GM23338 (cell line): ENCODE measurements at regions not wholly inside any gene's neighbourhood (a gene's known extent, or its start where the extent isn't known, plus 50 kb on each side); places are given as distances from the start of the nearest gene placed in this dataset.

Source experiments
- ATAC-seq: fragments of 200-7000 bp; cut with Tn5 transposase; 3 replicates; pipeline ENCODE4 v1.9.1; 2020
- DNase-seq: peaks from one replicate; pipeline ENCODE4 v3.0.0-alpha.2; 2015; ENCODE audit warnings: low spot score
- H2AFZ ChIP-seq: fragments of 200-600 bp; sonication (generic); 2 replicates; pipeline ENCODE4 v1.8.0; 2016; ENCODE audit warnings: antibody characterized with exemption, mild to moderate bottlenecking, moderate library complexity
- H3F3A ChIP-seq: fragments of 200-600 bp; sonication (generic); replicated peaks from 2 replicates; pipeline ENCODE4 v1.8.0; 2017; ENCODE audit warnings: antibody characterized with exemption, mixed run types, low read depth
- H3K27ac ChIP-seq: fragments of 200-600 bp; sonication (generic); 2 replicates; pipeline ENCODE4 v1.6.1; 2016; ENCODE audit warnings: low read depth
- H3K27me3 ChIP-seq: fragments of 200-600 bp; sonication (generic); 2 replicates; pipeline ENCODE4 v1.8.0; 2016; ENCODE audit warnings: mild to moderate bottlenecking, mixed run types, moderate library complexity; ENCODE audit not compliant: insufficient read depth
- H3K36me3 ChIP-seq: fragments of 200-600 bp; sonication (generic); 2 replicates; pipeline ENCODE4 v1.8.0; 2016; ENCODE audit warnings: mild to moderate bottlenecking; ENCODE audit not compliant: insufficient read depth
- H3K4me1 ChIP-seq: fragments of 200-600 bp; sonication (generic); 2 replicates; pipeline ENCODE4 v1.8.0; 2016; ENCODE audit warnings: mild to moderate bottlenecking, moderate library complexity; ENCODE audit not compliant: insufficient read depth
- H3K4me2 ChIP-seq: fragments of 200-600 bp; sonication (generic); 2 replicates; pipeline ENCODE4 v1.7.1; 2017; ENCODE audit warnings: mixed run types
- H3K4me3 ChIP-seq: fragments of 200-600 bp; sonication (generic); 2 replicates; pipeline ENCODE4 v1.6.1; 2016; ENCODE audit warnings: mixed run types
- H3K79me2 ChIP-seq: fragments of 200-600 bp; sonication (generic); replicated peaks from 2 replicates; pipeline ENCODE4 v1.8.0; 2017; ENCODE audit warnings: mild to moderate bottlenecking; ENCODE audit not compliant: insufficient read depth
- H3K9me2 ChIP-seq: fragments of 200-600 bp; sonication (generic); 2 replicates; pipeline ENCODE4 v1.8.0; 2017; ENCODE audit not compliant: insufficient read depth
- H4K20me1 ChIP-seq: fragments of 200-600 bp; sonication (generic); replicated peaks from 2 replicates; pipeline ENCODE4 v1.8.0; 2017; ENCODE audit warnings: mild to moderate bottlenecking; ENCODE audit not compliant: insufficient read depth
- H3K27ac Mint-ChIP-seq: 2 replicates; pipeline ENCODE4 v1.8.0; 2020; ENCODE audit warnings: inconsistent platforms, mild to moderate bottlenecking, moderate library complexity, mixed read lengths
- H3K27me3 Mint-ChIP-seq: 3 replicates; pipeline ENCODE4 v1.8.0; 2022; ENCODE audit warnings: low read depth, mild to moderate bottlenecking, moderate library complexity, mixed read lengths, inconsistent platforms; ENCODE audit not compliant: insufficient read depth, poor library complexity
- H3K36me3 Mint-ChIP-seq: 3 replicates; pipeline ENCODE4 v1.8.0; 2021; ENCODE audit warnings: low read depth, mild to moderate bottlenecking, inconsistent platforms, moderate library complexity, mixed read lengths
- H3K4me1 Mint-ChIP-seq: 3 replicates; pipeline ENCODE4 v1.8.0; 2020; ENCODE audit warnings: mild to moderate bottlenecking, inconsistent platforms, mixed read lengths
- H3K4me3 Mint-ChIP-seq: 3 replicates; pipeline ENCODE4 v1.8.0; 2021; ENCODE audit warnings: moderate library complexity, mild to moderate bottlenecking, inconsistent platforms, mixed read lengths
- H3K9me3 Mint-ChIP-seq: 3 replicates; pipeline ENCODE4 v1.8.0; 2020; ENCODE audit warnings: moderate library complexity, mild to moderate bottlenecking, inconsistent platforms, mixed read lengths
- CREB1 ChIP-seq: fragments of 250-450 bp; sonication (Bioruptor Pico); IDR thresholded peaks from 2 replicates; pipeline ENCODE4 v1.5.0; 2020; ENCODE audit warnings: low read depth, mild to moderate bottlenecking, moderate library complexity
- EZH2phosphoT487 ChIP-seq: fragments of 200-600 bp; sonication (generic); IDR thresholded peaks from one replicate; pipeline ENCODE4 v1.8.1; 2018; ENCODE audit warnings: antibody characterized with exemption; ENCODE audit not compliant: unreplicated experiment
- NANOG ChIP-seq: IDR thresholded peaks from 2 replicates; pipeline ENCODE4 v1.6.1; 2016; ENCODE audit warnings: antibody characterized with exemption, borderline replicate concordance
- STAT1 ChIP-seq: IDR thresholded peaks from one replicate; pipeline ENCODE4 v1.6.1; 2016; ENCODE audit warnings: antibody characterized with exemption; ENCODE audit not compliant: unreplicated experiment
- ZNF331 ChIP-seq: fragments of 250-450 bp; sonication (Bioruptor Pico); IDR thresholded peaks from 2 replicates; pipeline ENCODE4 v1.5.0; 2020; ENCODE audit warnings: low read depth, mild to moderate bottlenecking, moderate library complexity
- TF ChIP-seq, protein P1 (sequence below): fragments of 250-450 bp; sonication (Bioruptor Pico); IDR thresholded peaks from 2 replicates; pipeline ENCODE4 v1.5.0; 2020; ENCODE audit warnings: mild to moderate bottlenecking, moderate library complexity
- TF ChIP-seq, protein P2 (sequence below): IDR thresholded peaks from 2 replicates; pipeline ENCODE4 v1.6.1; 2016; ENCODE audit warnings: antibody characterized with exemption
- TF ChIP-seq, protein P3 (sequence below), 2 experiments: fragments of 200-600 bp in 1 of 2; sonication (generic) in 1 of 2; conservative IDR thresholded peaks; 2 replicates each; pipeline versions ENCODE4 v1.5.1 to v1.6.1; 2016 to 2017; ENCODE audit warnings: antibody characterized with exemption in 2 of 2, low read depth in 2 of 2, mild to moderate bottlenecking in 2 of 2, moderate library complexity in 1 of 2

DNA sequence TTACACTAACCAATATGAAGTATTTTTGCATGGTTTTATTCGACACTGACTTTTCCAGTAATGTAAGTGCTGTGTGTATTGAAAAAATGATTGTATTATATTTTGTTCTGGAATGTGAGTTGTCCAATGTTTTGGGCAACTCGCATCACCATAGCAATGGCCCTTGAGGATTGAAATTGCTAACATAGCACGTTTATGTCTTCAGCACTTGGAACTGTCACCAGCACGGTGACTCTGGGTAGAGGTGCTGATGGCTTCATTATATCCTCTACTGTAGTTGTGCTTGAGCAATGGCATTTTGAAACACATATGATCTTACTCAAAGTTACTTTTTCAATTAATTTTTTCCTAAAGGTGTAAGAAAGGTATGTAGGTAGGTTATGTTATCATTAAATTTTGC lies 271.5 kb downstream of the ACTR3 start (continued):
- TF ChIP-seq, protein P1, sequence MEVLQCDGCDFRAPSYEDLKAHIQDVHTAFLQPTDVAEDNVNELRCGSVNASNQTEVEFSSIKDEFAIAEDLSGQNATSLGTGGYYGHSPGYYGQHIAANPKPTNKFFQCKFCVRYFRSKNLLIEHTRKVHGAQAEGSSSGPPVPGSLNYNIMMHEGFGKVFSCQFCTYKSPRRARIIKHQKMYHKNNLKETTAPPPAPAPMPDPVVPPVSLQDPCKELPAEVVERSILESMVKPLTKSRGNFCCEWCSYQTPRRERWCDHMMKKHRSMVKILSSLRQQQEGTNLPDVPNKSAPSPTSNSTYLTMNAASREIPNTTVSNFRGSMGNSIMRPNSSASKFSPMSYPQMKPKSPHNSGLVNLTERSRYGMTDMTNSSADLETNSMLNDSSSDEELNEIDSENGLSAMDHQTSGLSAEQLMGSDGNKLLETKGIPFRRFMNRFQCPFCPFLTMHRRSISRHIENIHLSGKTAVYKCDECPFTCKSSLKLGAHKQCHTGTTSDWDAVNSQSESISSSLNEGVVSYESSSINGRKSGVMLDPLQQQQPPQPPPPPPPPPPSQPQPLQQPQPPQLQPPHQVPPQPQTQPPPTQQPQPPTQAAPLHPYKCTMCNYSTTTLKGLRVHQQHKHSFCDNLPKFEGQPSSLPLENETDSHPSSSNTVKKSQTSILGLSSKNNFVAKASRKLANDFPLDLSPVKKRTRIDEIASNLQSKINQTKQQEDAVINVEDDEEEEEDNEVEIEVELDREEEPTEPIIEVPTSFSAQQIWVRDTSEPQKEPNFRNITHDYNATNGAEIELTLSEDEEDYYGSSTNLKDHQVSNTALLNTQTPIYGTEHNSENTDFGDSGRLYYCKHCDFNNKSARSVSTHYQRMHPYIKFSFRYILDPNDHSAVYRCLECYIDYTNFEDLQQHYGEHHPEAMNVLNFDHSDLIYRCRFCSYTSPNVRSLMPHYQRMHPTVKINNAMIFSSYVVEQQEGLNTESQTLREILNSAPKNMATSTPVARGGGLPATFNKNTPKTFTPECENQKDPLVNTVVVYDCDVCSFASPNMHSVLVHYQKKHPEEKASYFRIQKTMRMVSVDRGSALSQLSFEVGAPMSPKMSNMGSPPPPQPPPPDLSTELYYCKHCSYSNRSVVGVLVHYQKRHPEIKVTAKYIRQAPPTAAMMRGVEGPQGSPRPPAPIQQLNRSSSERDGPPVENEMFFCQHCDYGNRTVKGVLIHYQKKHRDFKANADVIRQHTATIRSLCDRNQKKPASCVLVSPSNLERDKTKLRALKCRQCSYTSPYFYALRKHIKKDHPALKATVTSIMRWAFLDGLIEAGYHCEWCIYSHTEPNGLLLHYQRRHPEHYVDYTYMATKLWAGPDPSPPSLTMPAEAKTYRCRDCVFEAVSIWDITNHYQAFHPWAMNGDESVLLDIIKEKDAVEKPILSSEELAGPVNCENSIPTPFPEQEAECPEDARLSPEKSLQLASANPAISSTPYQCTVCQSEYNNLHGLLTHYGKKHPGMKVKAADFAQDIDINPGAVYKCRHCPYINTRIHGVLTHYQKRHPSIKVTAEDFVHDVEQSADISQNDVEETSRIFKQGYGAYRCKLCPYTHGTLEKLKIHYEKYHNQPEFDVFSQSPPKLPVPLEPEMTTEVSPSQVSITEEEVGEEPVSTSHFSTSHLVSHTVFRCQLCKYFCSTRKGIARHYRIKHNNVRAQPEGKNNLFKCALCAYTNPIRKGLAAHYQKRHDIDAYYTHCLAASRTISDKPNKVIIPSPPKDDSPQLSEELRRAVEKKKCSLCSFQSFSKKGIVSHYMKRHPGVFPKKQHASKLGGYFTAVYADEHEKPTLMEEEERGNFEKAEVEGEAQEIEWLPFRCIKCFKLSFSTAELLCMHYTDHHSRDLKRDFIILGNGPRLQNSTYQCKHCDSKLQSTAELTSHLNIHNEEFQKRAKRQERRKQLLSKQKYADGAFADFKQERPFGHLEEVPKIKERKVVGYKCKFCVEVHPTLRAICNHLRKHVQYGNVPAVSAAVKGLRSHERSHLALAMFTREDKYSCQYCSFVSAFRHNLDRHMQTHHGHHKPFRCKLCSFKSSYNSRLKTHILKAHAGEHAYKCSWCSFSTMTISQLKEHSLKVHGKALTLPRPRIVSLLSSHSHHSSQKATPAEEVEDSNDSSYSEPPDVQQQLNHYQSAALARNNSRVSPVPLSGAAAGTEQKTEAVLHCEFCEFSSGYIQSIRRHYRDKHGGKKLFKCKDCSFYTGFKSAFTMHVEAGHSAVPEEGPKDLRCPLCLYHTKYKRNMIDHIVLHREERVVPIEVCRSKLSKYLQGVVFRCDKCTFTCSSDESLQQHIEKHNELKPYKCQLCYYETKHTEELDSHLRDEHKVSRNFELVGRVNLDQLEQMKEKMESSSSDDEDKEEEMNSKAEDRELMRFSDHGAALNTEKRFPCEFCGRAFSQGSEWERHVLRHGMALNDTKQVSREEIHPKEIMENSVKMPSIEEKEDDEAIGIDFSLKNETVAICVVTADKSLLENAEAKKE = no peak
- TF ChIP-seq ZNF331 (CRISPR knock-in tag) = no peak
- TF ChIP-seq STAT1 = no peak

DNA sequence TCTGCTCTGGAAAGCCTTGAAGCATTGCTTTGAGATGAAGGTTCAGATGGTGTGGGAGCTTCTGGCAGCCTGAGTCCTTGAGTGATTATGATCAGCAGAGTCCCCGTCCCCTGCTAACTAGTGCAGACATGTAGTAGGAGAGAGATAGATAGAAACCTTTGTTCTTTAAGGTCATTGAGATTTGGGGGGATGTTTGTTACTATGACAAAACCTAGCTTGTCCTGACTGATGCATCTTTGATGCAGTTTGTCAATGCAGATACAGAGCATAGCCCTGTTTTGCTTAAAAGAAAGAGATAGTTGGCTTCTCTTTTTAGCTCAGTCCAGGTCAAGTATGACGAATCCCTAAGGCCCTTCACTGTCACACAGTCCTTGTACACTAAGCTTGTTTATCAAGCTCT lies 274.6 kb upstream of the DPP10 start:
- no peak overlapping the region for H2AFZ ChIP-seq
- H3K27ac ChIP-seq = no peak overlapping the region
- H4K20me1 ChIP-seq = no peaks in the 10 kb centered on the region
- no peaks in the 10 kb centered on the region for H3K79me2 ChIP-seq
- ATAC-seq (no peak), DNase-seq (no peak)
- H3K4me2 ChIP-seq = no peak overlapping the region
- H3K4me3 ChIP-seq = no peak overlapping the region
- H3K4me1 ChIP-seq = no peaks in the 10 kb centered on the region
- Mint-ChIP-seq H3K4me3 (no peak overlapping the region), H3K9me3 (peaks cover 45% of the 10 kb centered on the region), H3K27me3 (no peaks in the 10 kb centered on the region), H3K27ac (no peak overlapping the region), H3K36me3 (no peaks in the 10 kb centered on the region), H3K4me1 (no peaks in the 10 kb centered on the region)
- no peaks in the 10 kb centered on the region; the same call in 1 of the 2 replicates for H3K9me2 ChIP-seq
- H3F3A ChIP-seq = no peaks in the 10 kb centered on the region
- no peaks in the 10 kb centered on the region for H3K36me3 ChIP-seq
- H3K27me3 ChIP-seq = no peaks in the 10 kb centered on the region
- TF ChIP-seq NANOG (no peak), CREB1 (CRISPR knock-in tag) (no peak), ZNF331 (CRISPR knock-in tag) (no peak), EZH2phosphoT487 (no peak)
- TF ChIP-seq, protein P2, sequence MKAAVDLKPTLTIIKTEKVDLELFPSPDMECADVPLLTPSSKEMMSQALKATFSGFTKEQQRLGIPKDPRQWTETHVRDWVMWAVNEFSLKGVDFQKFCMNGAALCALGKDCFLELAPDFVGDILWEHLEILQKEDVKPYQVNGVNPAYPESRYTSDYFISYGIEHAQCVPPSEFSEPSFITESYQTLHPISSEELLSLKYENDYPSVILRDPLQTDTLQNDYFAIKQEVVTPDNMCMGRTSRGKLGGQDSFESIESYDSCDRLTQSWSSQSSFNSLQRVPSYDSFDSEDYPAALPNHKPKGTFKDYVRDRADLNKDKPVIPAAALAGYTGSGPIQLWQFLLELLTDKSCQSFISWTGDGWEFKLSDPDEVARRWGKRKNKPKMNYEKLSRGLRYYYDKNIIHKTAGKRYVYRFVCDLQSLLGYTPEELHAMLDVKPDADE = no peak
- TF ChIP-seq, protein P3, sequence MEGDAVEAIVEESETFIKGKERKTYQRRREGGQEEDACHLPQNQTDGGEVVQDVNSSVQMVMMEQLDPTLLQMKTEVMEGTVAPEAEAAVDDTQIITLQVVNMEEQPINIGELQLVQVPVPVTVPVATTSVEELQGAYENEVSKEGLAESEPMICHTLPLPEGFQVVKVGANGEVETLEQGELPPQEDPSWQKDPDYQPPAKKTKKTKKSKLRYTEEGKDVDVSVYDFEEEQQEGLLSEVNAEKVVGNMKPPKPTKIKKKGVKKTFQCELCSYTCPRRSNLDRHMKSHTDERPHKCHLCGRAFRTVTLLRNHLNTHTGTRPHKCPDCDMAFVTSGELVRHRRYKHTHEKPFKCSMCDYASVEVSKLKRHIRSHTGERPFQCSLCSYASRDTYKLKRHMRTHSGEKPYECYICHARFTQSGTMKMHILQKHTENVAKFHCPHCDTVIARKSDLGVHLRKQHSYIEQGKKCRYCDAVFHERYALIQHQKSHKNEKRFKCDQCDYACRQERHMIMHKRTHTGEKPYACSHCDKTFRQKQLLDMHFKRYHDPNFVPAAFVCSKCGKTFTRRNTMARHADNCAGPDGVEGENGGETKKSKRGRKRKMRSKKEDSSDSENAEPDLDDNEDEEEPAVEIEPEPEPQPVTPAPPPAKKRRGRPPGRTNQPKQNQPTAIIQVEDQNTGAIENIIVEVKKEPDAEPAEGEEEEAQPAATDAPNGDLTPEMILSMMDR (conservative IDR thresholded peaks at IDR 0.05; ENCODE audit: low read depth in 2 of 2) = no peak
